Right atrium auricular region (tissue), 2 donors: ENCODE measurements at regions not wholly inside any gene's neighbourhood (a gene's known extent, or its start where the extent isn't known, plus 50 kb on each side); places are given as distances from the start of the nearest gene placed in this dataset.

Source experiments
- DNase-seq: peaks from one replicate; pipeline ENCODE4 v3.0.0-alpha.2; 2019; ENCODE audit warnings: low spot score
- H3K27ac ChIP-seq, 2 donors: fragments of 200-600 bp; sonication (generic); 1 replicate in 1 of 2; 2 replicates in 1 of 2; pipeline ENCODE4 v1.5.1; 2016 to 2019
- H3K27me3 ChIP-seq, 2 donors: fragments of 200-600 bp; sonication (generic); one replicate each; pipeline versions ENCODE4 v1.5.1 to v1.6.0; 2017 to 2019
- H3K36me3 ChIP-seq: fragments of 200-600 bp; sonication (generic); one replicate; pipeline ENCODE4 v1.5.1; 2016
- H3K4me1 ChIP-seq, 2 donors: fragments of 200-600 bp; sonication (generic); one replicate each; pipeline versions ENCODE4 v1.5.1 to v1.6.0; 2017 to 2019
- H3K4me3 ChIP-seq, 2 donors: fragments of 200-600 bp; sonication (generic); 1 replicate in 1 of 2; 2 replicates in 1 of 2; pipeline ENCODE4 v1.5.1; 2017 to 2019; ENCODE audit warnings: mild to moderate bottlenecking in 1 of 2, moderate library complexity in 1 of 2
- H3K9me3 ChIP-seq, 2 donors: fragments of 200-600 bp; sonication (generic); one replicate each; pipeline ENCODE4 v1.5.1; 2019
- CTCF ChIP-seq, 2 donors: fragments of 200-600 bp; sonication (generic); IDR thresholded peaks; one replicate each; pipeline ENCODE4 v1.5.1; 2019; ENCODE audit warnings: antibody characterized with exemption in 2 of 2

GRCh38 chr2:121162893-121163292 is 122.1 kb downstream of the TFCP2L1 start:
- H3K9me3 ChIP-seq = peaks cover 0 to 3% of the 10 kb centered on the region in 2 donors
- H3K27ac ChIP-seq = no peak overlapping the region
- no peak for TF ChIP-seq CTCF (IDR thresholded peaks at IDR 0.05)
- H3K27me3 ChIP-seq = no peaks in the 10 kb centered on the region
- H3K4me3 ChIP-seq = no peak overlapping the region
- DNase-seq = no peak
- no peaks in the 10 kb centered on the region for H3K4me1 ChIP-seq
- H3K36me3 ChIP-seq = no peaks in the 10 kb centered on the region

GRCh38 chr2:121164042-121164441 is 121.0 kb downstream of the TFCP2L1 start:
- no peak for TF ChIP-seq CTCF (IDR thresholded peaks at IDR 0.05)
- DNase-seq = no peak
- Histone ChIP-seq H3K27me3 (no peaks in the 10 kb centered on the region), H3K4me3 (no peak overlapping the region), H3K4me1 (no peaks in the 10 kb centered on the region), H3K27ac (no peak overlapping the region), H3K36me3 (no peaks in the 10 kb centered on the region), H3K9me3 (no peaks in the 10 kb centered on the region)

DNA sequence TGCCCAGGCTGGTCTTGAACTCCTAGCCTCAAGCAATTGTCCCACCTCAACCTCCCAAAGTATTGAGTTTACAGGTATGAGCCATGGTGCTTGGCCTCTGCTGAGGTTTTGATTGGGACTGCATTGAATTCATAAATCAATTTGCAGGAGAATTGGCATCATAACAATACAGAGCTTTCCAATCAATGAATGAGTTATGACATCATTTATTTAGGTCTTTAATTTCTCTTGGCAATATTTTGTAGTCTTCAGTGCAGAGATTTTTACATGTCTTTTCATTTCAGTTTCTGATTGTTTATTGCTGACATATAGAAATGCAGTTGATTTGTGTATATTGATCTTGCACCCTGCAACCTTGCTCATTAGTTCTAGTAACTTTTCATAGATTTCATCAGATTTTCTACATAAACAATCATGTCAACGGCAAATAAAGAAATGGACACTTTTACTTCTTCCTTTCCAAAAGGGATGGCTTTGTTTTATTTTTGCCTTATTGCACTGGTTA is 119.9 kb downstream of the TFCP2L1 start:
- H3K9me3 ChIP-seq = no peaks in the 10 kb centered on the region
- TF ChIP-seq CTCF (IDR thresholded peaks at IDR 0.05) = no peak
- H3K4me1 ChIP-seq = no peaks in the 10 kb centered on the region
- no peak overlapping the region for H3K27ac ChIP-seq
- no peaks in the 10 kb centered on the region for H3K36me3 ChIP-seq
- no peaks in the 10 kb centered on the region for H3K27me3 ChIP-seq
- no peak for DNase-seq
- no peak overlapping the region for H3K4me3 ChIP-seq
